ENCODE measurements at regions not wholly inside any gene's neighbourhood (a gene's known extent, or its start where the extent isn't known, plus 50 kb on each side); places are given as distances from the start of the nearest gene placed in this dataset.

DNA sequence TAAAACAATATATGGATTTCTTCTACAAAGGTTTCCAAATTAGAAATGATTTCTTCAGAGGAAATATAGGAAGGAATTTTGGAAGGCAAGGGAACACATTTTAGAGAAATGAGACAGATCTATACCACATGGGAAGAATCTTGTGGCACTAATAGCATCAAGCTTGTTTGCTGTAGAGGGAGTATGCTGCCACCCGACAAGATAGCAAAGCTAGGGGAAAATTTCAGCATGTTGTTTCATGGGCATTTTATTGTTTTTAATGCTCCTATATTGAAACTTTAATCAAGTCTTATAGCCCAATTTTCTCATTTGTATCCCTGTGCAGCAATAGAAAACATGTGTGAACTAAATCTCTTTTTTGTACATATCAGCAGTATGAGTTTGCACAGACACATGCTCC, 551.7 kb upstream of the INTU start:
- Histone ChIP-seq H2AFZ (ENCODE audit: low read depth, low read length) (no peak overlapping the region), H4K20me1 (replicated peaks; ENCODE audit: control insufficient read depth, extremely low read depth, insufficient read depth, low read length) (no peaks in the 10 kb centered on the region), H3K27ac (ENCODE audit: insufficient read depth, low read depth, low read length) (no peak overlapping the region), H3K79me2 (ENCODE audit: control insufficient read depth, insufficient read depth, low read length) (no peaks in the 10 kb centered on the region), H3K9me3 (replicated peaks; ENCODE audit: control insufficient read depth, insufficient read depth, low read length) (no peaks in the 10 kb centered on the region), H3K4me3 (replicated peaks in 1 of 3; ENCODE audit: insufficient read depth in 1 of 3, low read depth in 1 of 3, low read length in 3 of 3) (no peak overlapping the region), H3K9ac (replicated peaks; ENCODE audit: extremely low read depth, insufficient read depth, low read length) (no peak overlapping the region), H3K27me3 (ENCODE audit: control insufficient read depth in 2 of 2, insufficient read depth in 2 of 2, low read length in 2 of 2) (no peaks in the 10 kb centered on the region), H3K9me1 (replicated peaks; ENCODE audit: control insufficient read depth, extremely low read depth, insufficient read depth, low read length) (no peaks in the 10 kb centered on the region), H3K36me3 (ENCODE audit: control insufficient read depth in 2 of 2, extremely low read depth in 1 of 2, insufficient read depth in 2 of 2, low read length in 2 of 2) (no peaks in the 10 kb centered on the region), H3K4me1 (ENCODE audit: control insufficient read depth, extremely low read depth, insufficient read depth, low read length) (no peaks in the 10 kb centered on the region), H3K4me2 (ENCODE audit: insufficient read depth, low read length) (no peak overlapping the region)
- dilution Hi-C loops (cut with MboI; ENCODE audit: extremely low pct_ligation_motif_present, low sequenced_read_pairs) (no loop called here), intact Hi-C loops (cut with micrococcal nuclease) (no loop called here)
- POLR2A ChIA-PET = no interaction called here
- CTCF ChIA-PET = no interaction called here
- no TSS peak for BruUV-seq (replicated peaks)
- FAIRE-seq (no peak), DNase-seq (ENCODE audit: low read depth, low spot score) (no peak)
- TF ChIP-seq EZH2 (IDR thresholded peaks at IDR 0.05; ENCODE audit: borderline replicate concordance, low read depth, low read length, severe bottlenecking) = no peak
- TF ChIP-seq, protein P1, sequence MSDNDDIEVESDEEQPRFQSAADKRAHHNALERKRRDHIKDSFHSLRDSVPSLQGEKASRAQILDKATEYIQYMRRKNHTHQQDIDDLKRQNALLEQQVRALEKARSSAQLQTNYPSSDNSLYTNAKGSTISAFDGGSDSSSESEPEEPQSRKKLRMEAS (IDR thresholded peaks at IDR 0.05; ENCODE audit: insufficient read depth, insufficient read length) = no peak
- no peak for TF ChIP-seq MYC (IDR thresholded peaks at IDR 0.05; ENCODE audit: low read depth, low read length)
- TF ChIP-seq POLR2AphosphoS5 (IDR thresholded peaks at IDR 0.05; ENCODE audit: insufficient read depth, low read depth, low read length) = no peak
- no peak for TF ChIP-seq GATA2 (IDR thresholded peaks at IDR 0.05; ENCODE audit: insufficient read depth, insufficient read length, low read depth, low read length)
- TF ChIP-seq POLR2A (IDR thresholded peaks at IDR 0.05; ENCODE audit: low read depth, low read length) = no peak
- TF ChIP-seq FOS (IDR thresholded peaks at IDR 0.05; ENCODE audit: borderline replicate concordance, insufficient read depth, low read length) = no peak
- no peak for TF ChIP-seq JUN (IDR thresholded peaks at IDR 0.05; ENCODE audit: borderline replicate concordance, insufficient read depth, insufficient read length, low read depth)
- TF ChIP-seq, protein P2, sequence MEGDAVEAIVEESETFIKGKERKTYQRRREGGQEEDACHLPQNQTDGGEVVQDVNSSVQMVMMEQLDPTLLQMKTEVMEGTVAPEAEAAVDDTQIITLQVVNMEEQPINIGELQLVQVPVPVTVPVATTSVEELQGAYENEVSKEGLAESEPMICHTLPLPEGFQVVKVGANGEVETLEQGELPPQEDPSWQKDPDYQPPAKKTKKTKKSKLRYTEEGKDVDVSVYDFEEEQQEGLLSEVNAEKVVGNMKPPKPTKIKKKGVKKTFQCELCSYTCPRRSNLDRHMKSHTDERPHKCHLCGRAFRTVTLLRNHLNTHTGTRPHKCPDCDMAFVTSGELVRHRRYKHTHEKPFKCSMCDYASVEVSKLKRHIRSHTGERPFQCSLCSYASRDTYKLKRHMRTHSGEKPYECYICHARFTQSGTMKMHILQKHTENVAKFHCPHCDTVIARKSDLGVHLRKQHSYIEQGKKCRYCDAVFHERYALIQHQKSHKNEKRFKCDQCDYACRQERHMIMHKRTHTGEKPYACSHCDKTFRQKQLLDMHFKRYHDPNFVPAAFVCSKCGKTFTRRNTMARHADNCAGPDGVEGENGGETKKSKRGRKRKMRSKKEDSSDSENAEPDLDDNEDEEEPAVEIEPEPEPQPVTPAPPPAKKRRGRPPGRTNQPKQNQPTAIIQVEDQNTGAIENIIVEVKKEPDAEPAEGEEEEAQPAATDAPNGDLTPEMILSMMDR (IDR thresholded peaks at IDR 0.05; ENCODE audit: extremely low read depth in 1 of 2, insufficient read depth in 1 of 2, low read depth in 1 of 2, low read length in 2 of 2) = no peak
